HepG2 (cell line): ENCODE measurements at regions not wholly inside any gene's neighbourhood (a gene's known extent, or its start where the extent isn't known, plus 50 kb on each side); places are given as distances from the start of the nearest gene placed in this dataset.

ENCODE experiments used
- CENPBD1 ChIP-seq: sonication (generic); formaldehyde crosslinking; IDR thresholded peaks from 2 replicates; pipeline ENCODE4 v1.8.0; 2022; ENCODE audit warnings: missing genetic modification reagents, low read depth, mild to moderate bottlenecking, borderline replicate concordance
- CTCF ChIP-seq: sonication (generic); formaldehyde crosslinking; IDR thresholded peaks from 2 replicates; pipeline ENCODE4 v1.5.0; 2020; ENCODE audit warnings: mild to moderate bottlenecking, missing genetic modification reagents, moderate library complexity
- EP300 ChIP-seq, 3 experiments: sonication (generic) in 1 of 3; formaldehyde crosslinking in 1 of 3; IDR thresholded peaks; 2 replicates each; pipeline versions ENCODE4 v1.5.1 to v1.6.1; 2011 to 2020; ENCODE audit warnings: low read depth in 2 of 3, low read length in 2 of 3, borderline replicate concordance in 1 of 3, improper control_type of control experiment in 1 of 3, mild to moderate bottlenecking in 1 of 3, missing genetic modification reagents in 1 of 3, moderate library complexity in 1 of 3
- NFE2 ChIP-seq: sonication (generic); formaldehyde crosslinking; IDR thresholded peaks from 2 replicates; pipeline ENCODE4 v1.4.0; 2020; ENCODE audit warnings: missing genetic modification reagents
- TCF7L2 ChIP-seq: IDR thresholded peaks from 2 replicates; pipeline ENCODE4 v1.6.1; 2011; ENCODE audit warnings: mild to moderate bottlenecking, low read depth, low read length, moderate library complexity

GRCh38 chr7:117997862-117998825, 124.9 kb upstream of the CTTNBP2 start:
- TF ChIP-seq EP300 (IDR thresholded peaks at IDR 0.05; ENCODE audit: low read depth in 2 of 2, low read length in 2 of 2) (no peak), EP300 (CRISPR knock-in tag; IDR thresholded peaks at IDR 0.05; ENCODE audit: borderline replicate concordance) (no peak), NFE2 (CRISPR knock-in tag) (no peak), CTCF (CRISPR knock-in tag) (no peak), CENPBD1 (no peak), TCF7L2 (no peak)
